CD8-positive, alpha-beta memory T cell (primary cell): ENCODE measurements at regions not wholly inside any gene's neighbourhood (a gene's known extent, or its start where the extent isn't known, plus 50 kb on each side); places are given as distances from the start of the nearest gene placed in this dataset.

ENCODE experiments used
- CTCF ChIA-PET: fragments of 350-600 bp; sonication (Branson Sonifier 250); formaldehyde crosslinking; loops from one replicate; lab custom pipeline; 2021; ENCODE audit warnings: antibody characterized with exemption; lab: Charles Lee
- POLR2A ChIA-PET: fragments of 350-600 bp; sonication (Branson Sonifier 250); formaldehyde crosslinking; loops from one replicate; lab custom pipeline; 2021; ENCODE audit warnings: antibody characterized with exemption; lab: Charles Lee
- DNase-seq, 5 donors: peaks; one replicate each; pipeline versions ENCODE4 v3.0.0 to v3.0.0-alpha.2; 2020 to 2022; ENCODE audit warnings: mixed read lengths in 1 of 5
- H3K27ac ChIP-seq: one replicate; pipeline ENCODE4 v1.7.0; 2013; ENCODE audit warnings: low read depth, mild to moderate bottlenecking, low read length, moderate library complexity
- H3K27me3 ChIP-seq: 2 replicates; pipeline ENCODE4 v1.7.0; 2013; ENCODE audit warnings: low read length, mild to moderate bottlenecking; ENCODE audit not compliant: insufficient read depth, poor library complexity, severe bottlenecking
- H3K36me3 ChIP-seq: 2 replicates; pipeline ENCODE4 v1.7.0; 2013; ENCODE audit warnings: mild to moderate bottlenecking, low read length, moderate library complexity; ENCODE audit not compliant: insufficient read depth
- H3K4me1 ChIP-seq: 2 replicates; pipeline ENCODE4 v1.7.0; 2013; ENCODE audit warnings: mild to moderate bottlenecking, low read length, moderate library complexity; ENCODE audit not compliant: insufficient read depth
- H3K4me3 ChIP-seq: 2 replicates; pipeline ENCODE4 v1.7.0; 2013; ENCODE audit warnings: mild to moderate bottlenecking, low read length
- H3K9me3 ChIP-seq: 2 replicates; pipeline ENCODE4 v1.7.0; 2013; ENCODE audit warnings: mild to moderate bottlenecking, low read length
- H3K27ac Mint-ChIP-seq, 8 donors: one replicate each; pipeline ENCODE4 v1.8.0; 2020 to 2021; ENCODE audit warnings: mixed read lengths in 8 of 8, mild to moderate bottlenecking in 6 of 8, inconsistent platforms in 3 of 8, moderate library complexity in 3 of 8
- H3K27me3 Mint-ChIP-seq, 2 donors: one replicate each; pipeline ENCODE4 v1.8.0; 2020 to 2021; ENCODE audit warnings: mixed read lengths in 2 of 2, mild to moderate bottlenecking in 1 of 2, moderate library complexity in 1 of 2
- H3K36me3 Mint-ChIP-seq, 3 donors: one replicate each; pipeline ENCODE4 v1.8.0; 2020 to 2021; ENCODE audit warnings: mixed read lengths in 3 of 3, inconsistent platforms in 1 of 3, mild to moderate bottlenecking in 1 of 3
- H3K4me1 Mint-ChIP-seq, 3 donors: one replicate each; pipeline ENCODE4 v1.8.0; 2020 to 2021; ENCODE audit warnings: mixed read lengths in 3 of 3, inconsistent platforms in 1 of 3, mild to moderate bottlenecking in 1 of 3
- H3K4me3 Mint-ChIP-seq, 7 donors: one replicate each; pipeline ENCODE4 v1.8.0; 2020 to 2021; ENCODE audit warnings: mixed read lengths in 7 of 7, mild to moderate bottlenecking in 6 of 7, moderate library complexity in 4 of 7, inconsistent platforms in 2 of 7
- H3K9me3 Mint-ChIP-seq, 5 donors: one replicate each; pipeline ENCODE4 v1.8.0; 2020 to 2022; ENCODE audit warnings: mixed read lengths in 5 of 5, mild to moderate bottlenecking in 3 of 5, moderate library complexity in 2 of 5, inconsistent platforms in 1 of 5

GRCh38 chr21:33121715-33122475, 52.0 kb downstream of the OLIG1 start:
- peaks cover 10 to 20% of the 10 kb centered on the region in 2 donors for H3K27me3 Mint-ChIP-seq
- peaks cover 3 to 8% (median 6%) of the 10 kb centered on the region in 3 donors for H3K4me1 Mint-ChIP-seq
- H3K36me3 Mint-ChIP-seq = no peaks in the 10 kb centered on the region
- H3K9me3 Mint-ChIP-seq = no peaks in the 10 kb centered on the region
- H3K4me1 ChIP-seq = peaks cover 5% of the 10 kb centered on the region
- no peaks in the 10 kb centered on the region for H3K36me3 ChIP-seq
- no peak overlapping the region for H3K4me3 Mint-ChIP-seq
- ChIA-PET CTCF (no interaction called here), POLR2A (no interaction called here)
- H3K27ac Mint-ChIP-seq = no peak overlapping the region
- DNase-seq = no peak
- H3K9me3 ChIP-seq = no peaks in the 10 kb centered on the region
- H3K27me3 ChIP-seq = no peaks in the 10 kb centered on the region
- no peak overlapping the region for H3K27ac ChIP-seq
- no peak overlapping the region for H3K4me3 ChIP-seq

- ChIA-PET POLR2A (no interaction called here), CTCF (no interaction called here)
- no peak for DNase-seq
- no peaks in the 10 kb centered on the region for H3K9me3 ChIP-seq
- H3K9me3 Mint-ChIP-seq = no peaks in the 10 kb centered on the region
- peaks cover 6 to 8% (median 8%) of the 10 kb centered on the region in 3 donors for H3K4me1 Mint-ChIP-seq
- H3K27me3 Mint-ChIP-seq = peaks cover 8 to 20% of the 10 kb centered on the region in 2 donors
- no peaks in the 10 kb centered on the region for H3K27me3 ChIP-seq
- no peaks in the 10 kb centered on the region for H3K36me3 Mint-ChIP-seq
- H3K27ac ChIP-seq = no peak overlapping the region
- no peak overlapping the region for H3K4me3 ChIP-seq
- H3K4me1 ChIP-seq = peaks cover 3% of the 10 kb centered on the region
- H3K36me3 ChIP-seq = no peaks in the 10 kb centered on the region
- no peak overlapping the region for H3K27ac Mint-ChIP-seq
- H3K4me3 Mint-ChIP-seq = no peak overlapping the region
Measured at GRCh38 chr21:33122507-33122906, 52.6 kb downstream of the OLIG1 start.

GRCh38 chr21:33123374-33124123, 53.6 kb downstream of the OLIG1 start:
- ChIA-PET POLR2A (no interaction called here), CTCF (interaction anchor here (1.3 kb wide), 1 partner anchor 183 kb away, joined by 3 read pairs; no protein-coding TSS in a partner anchor)
- Histone ChIP-seq H3K4me3 (no peak overlapping the region), H3K9me3 (no peaks in the 10 kb centered on the region), H3K27me3 (no peaks in the 10 kb centered on the region), H3K36me3 (no peaks in the 10 kb centered on the region), H3K4me1 (peaks cover 3% of the 10 kb centered on the region), H3K27ac (no peak overlapping the region)
- Mint-ChIP-seq H3K4me1 (peaks cover 6 to 8% (median 8%) of the 10 kb centered on the region in 3 donors), H3K27me3 (peaks cover 9 to 27% of the 10 kb centered on the region in 2 donors), H3K27ac (no peak overlapping the region), H3K9me3 (no peaks in the 10 kb centered on the region), H3K36me3 (no peaks in the 10 kb centered on the region), H3K4me3 (no peak overlapping the region)
- DNase-seq = no peak

DNA sequence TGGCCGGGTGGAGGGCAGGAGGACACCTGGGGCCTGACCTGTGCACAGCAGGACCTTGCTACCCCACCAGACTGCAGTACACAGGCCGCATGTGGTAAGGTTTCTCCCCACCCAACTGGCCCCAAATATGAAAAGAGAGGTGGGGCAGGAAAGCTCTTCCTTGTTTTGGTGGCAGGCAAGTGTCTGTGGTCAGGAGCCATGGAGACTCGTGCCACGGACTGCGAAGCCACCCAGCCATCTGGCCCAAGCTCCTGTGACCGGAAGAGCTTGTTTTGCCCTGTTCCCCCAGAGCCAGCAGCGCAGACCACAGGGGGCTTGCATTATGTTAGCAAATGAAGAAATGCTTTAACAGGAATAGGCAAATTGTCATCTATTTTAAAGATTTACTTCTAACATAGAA, 54.9 kb downstream of the OLIG1 start:
- peaks cover 6 to 8% (median 8%) of the 10 kb centered on the region in 3 donors for H3K4me1 Mint-ChIP-seq
- H3K4me3 ChIP-seq = no peak overlapping the region
- no peak overlapping the region for H3K4me3 Mint-ChIP-seq
- no peaks in the 10 kb centered on the region for H3K27me3 ChIP-seq
- no peaks in the 10 kb centered on the region for H3K9me3 Mint-ChIP-seq
- ChIA-PET POLR2A (no interaction called here), CTCF (interaction anchor here (0.6 to 1.3 kb wide), 2 partner anchors 33 to 185 kb away, joined by 3 read pairs; no protein-coding TSS in a partner anchor)
- H3K36me3 Mint-ChIP-seq = no peaks in the 10 kb centered on the region
- peaks cover 6 to 36% of the 10 kb centered on the region in 2 donors for H3K27me3 Mint-ChIP-seq
- H3K36me3 ChIP-seq = no peaks in the 10 kb centered on the region
- H3K27ac ChIP-seq = no peak overlapping the region
- no peak overlapping the region for H3K27ac Mint-ChIP-seq
- no peak for DNase-seq
- H3K4me1 ChIP-seq = peaks cover 3% of the 10 kb centered on the region
- H3K9me3 ChIP-seq = no peaks in the 10 kb centered on the region

- CTCF ChIA-PET = interaction anchor here (1.2 kb wide), 1 partner anchor 7 kb away, joined by 3 read pairs; no protein-coding TSS in a partner anchor
- H3K27ac ChIP-seq = no peak overlapping the region
- no peak overlapping the region for H3K4me3 ChIP-seq
- H3K4me3 Mint-ChIP-seq = no peak overlapping the region
- H3K9me3 ChIP-seq = no peaks in the 10 kb centered on the region
- H3K27ac Mint-ChIP-seq = no peak overlapping the region
- peaks cover 6 to 41% of the 10 kb centered on the region in 2 donors for H3K27me3 Mint-ChIP-seq
- no peaks in the 10 kb centered on the region for H3K9me3 Mint-ChIP-seq
- peaks cover 6 to 8% (median 8%) of the 10 kb centered on the region in 3 donors for H3K4me1 Mint-ChIP-seq
- peaks cover 3% of the 10 kb centered on the region for H3K4me1 ChIP-seq
- DNase-seq = no peak
- H3K36me3 Mint-ChIP-seq = no peaks in the 10 kb centered on the region
- no peaks in the 10 kb centered on the region for H3K36me3 ChIP-seq
- POLR2A ChIA-PET = no interaction called here
- no peaks in the 10 kb centered on the region for H3K27me3 ChIP-seq
Measured at GRCh38 chr21:33125680-33126375, 55.9 kb downstream of the OLIG1 start.

DNA sequence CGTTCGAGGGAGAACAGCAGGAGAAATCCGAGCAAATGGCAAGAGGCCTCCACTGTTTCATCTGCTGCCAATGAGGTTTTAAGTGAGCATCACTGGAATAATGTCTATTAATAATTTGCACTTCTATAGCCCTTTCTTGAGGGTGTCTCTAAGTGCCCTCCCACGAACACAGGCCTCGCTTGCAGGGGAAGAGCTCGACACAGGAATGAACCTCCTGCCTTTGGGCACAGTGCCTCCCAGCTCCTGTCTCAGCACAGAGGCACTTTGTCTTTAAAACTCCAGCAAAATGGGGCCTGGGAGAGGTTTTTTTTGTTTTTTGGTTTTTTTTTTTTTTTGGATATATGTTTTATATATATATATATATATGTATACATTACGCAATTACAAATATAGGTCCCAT, 56.6 kb downstream of the OLIG1 start:
- H3K27ac Mint-ChIP-seq = no peak overlapping the region
- H3K27me3 Mint-ChIP-seq = peaks cover 9 to 45% of the 10 kb centered on the region in 2 donors

GRCh38 chr21:33127154-33127867, 57.4 kb downstream of the OLIG1 start:
- Mint-ChIP-seq H3K27ac (peak overlapping the region in 3 of 8 donors; percentile 3 to 20 (median 18)), H3K4me1 (peaks cover 6 to 8% (median 8%) of the 10 kb centered on the region in 3 donors)

More for the DNA sequence above, 56.6 kb downstream of the OLIG1 start:
- Histone ChIP-seq H3K27ac (no peak overlapping the region), H3K27me3 (no peaks in the 10 kb centered on the region), H3K4me1 (peaks cover 3% of the 10 kb centered on the region), H3K36me3 (no peaks in the 10 kb centered on the region), H3K4me3 (no peak overlapping the region), H3K9me3 (no peaks in the 10 kb centered on the region)
- POLR2A ChIA-PET = no interaction called here
- CTCF ChIA-PET = interaction anchor here (1.2 to 1.6 kb wide), 3 partner anchors 8 to 294 kb away, joined by 3 to 7 read pairs (median 5); no protein-coding TSS in a partner anchor
- H3K4me1 Mint-ChIP-seq = peaks cover 6 to 8% (median 8%) of the 10 kb centered on the region in 3 donors
- no peak for DNase-seq
- no peaks in the 10 kb centered on the region for H3K9me3 Mint-ChIP-seq
- H3K4me3 Mint-ChIP-seq = no peak overlapping the region
- no peaks in the 10 kb centered on the region for H3K36me3 Mint-ChIP-seq

More at GRCh38 chr21:33127154-33127867, 57.4 kb downstream of the OLIG1 start:
- Mint-ChIP-seq H3K27me3 (peaks cover 8 to 44% of the 10 kb centered on the region in 2 donors), H3K9me3 (no peaks in the 10 kb centered on the region), H3K36me3 (no peaks in the 10 kb centered on the region), H3K4me3 (peak overlapping the region in 6 of 7 donors; percentile 57 to 75 (median 64))
- H3K4me1 ChIP-seq = peaks cover 3% of the 10 kb centered on the region
- DNase-seq = peak; percentile 19 to 61 (median 38)
- no peak overlapping the region for H3K27ac ChIP-seq
- H3K27me3 ChIP-seq = no peaks in the 10 kb centered on the region
- ChIA-PET POLR2A (no interaction called here), CTCF (interaction anchor here (0.8 to 1.6 kb wide), 8 partner anchors 9 to 295 kb away, joined by 3 to 7 read pairs (median 4); no protein-coding TSS in a partner anchor)
- H3K36me3 ChIP-seq = no peaks in the 10 kb centered on the region
- H3K9me3 ChIP-seq = no peaks in the 10 kb centered on the region
- peak overlapping the region; percentile 17 for H3K4me3 ChIP-seq
